Ishikawa (cell line): ENCODE measurements at regions not wholly inside any gene's neighbourhood (a gene's known extent, or its start where the extent isn't known, plus 50 kb on each side); places are given as distances from the start of the nearest gene placed in this dataset.

Source experiments
- EP300 ChIP-seq: IDR thresholded peaks from 2 replicates; pipeline ENCODE4 v1.6.1; 2012; ENCODE audit warnings: borderline replicate concordance
- NFIC ChIP-seq: IDR thresholded peaks from 2 replicates; pipeline ENCODE4 v1.6.1; 2012
- RAD21 ChIP-seq: IDR thresholded peaks from 2 replicates; pipeline ENCODE4 v1.6.1; 2012; ENCODE audit warnings: low read depth
- REST ChIP-seq: IDR thresholded peaks from 2 replicates; pipeline ENCODE4 v1.6.1; 2012; ENCODE audit warnings: low read depth, mild to moderate bottlenecking
- TAF1 ChIP-seq: IDR thresholded peaks from 2 replicates; pipeline ENCODE4 v1.6.1; 2012; ENCODE audit warnings: low read depth, mild to moderate bottlenecking
- TCF12 ChIP-seq: IDR thresholded peaks from 2 replicates; pipeline ENCODE4 v1.6.1; 2012; ENCODE audit warnings: low read depth
- YY1 ChIP-seq: IDR thresholded peaks from 2 replicates; pipeline ENCODE4 v1.6.1; 2012; ENCODE audit warnings: low read depth
- ZBTB7A ChIP-seq: IDR thresholded peaks from 2 replicates; pipeline ENCODE4 v1.6.1; 2012; ENCODE audit warnings: low read depth

GRCh38 chr4:126755506-126755905 lies 877.3 kb upstream of the INTU start:
- TF ChIP-seq RAD21: no peak
- TF ChIP-seq TCF12: no peak
- no peak for TF ChIP-seq REST
- TF ChIP-seq TAF1: no peak
- no peak for TF ChIP-seq EP300
- TF ChIP-seq ZBTB7A: no peak
- TF ChIP-seq NFIC: no peak
- no peak for TF ChIP-seq YY1
